PC-9 (cell line): ENCODE measurements at regions not wholly inside any gene's neighbourhood (a gene's known extent, or its start where the extent isn't known, plus 50 kb on each side); places are given as distances from the start of the nearest gene placed in this dataset.

Source experiments
- CTCF ChIP-seq: fragments of 200-600 bp; sonication (generic); conservative IDR thresholded peaks from 2 replicates; pipeline ENCODE4 v1.6.1; 2017; ENCODE audit warnings: mixed run types, antibody characterized with exemption, mild to moderate bottlenecking, moderate library complexity
- EZH2 ChIP-seq: fragments of 200-600 bp; sonication (generic); IDR thresholded peaks from 2 replicates; pipeline ENCODE4 v1.8.0; 2017; ENCODE audit warnings: antibody characterized with exemption, low read depth

- TF ChIP-seq CTCF, result no peak
- no peak for TF ChIP-seq EZH2
Measured at GRCh38 chr6:4371207-4371921, 236.0 kb upstream of the ECI2 start.
